Stimulated activated CD4-positive, alpha-beta T cell treated with anti-CD3 and anti-CD28 coated beads, Interleukin-4, amount 100 ng/mL, for 48 hours (primary cell): ENCODE measurements at regions not wholly inside any gene's neighbourhood (a gene's known extent, or its start where the extent isn't known, plus 50 kb on each side); places are given as distances from the start of the nearest gene placed in this dataset.
"Not testable (repeated sequence)": the region's sequence is repeated elsewhere in the genome, so short reads cannot be mapped to it uniquely, and the experiment has no call there.

ENCODE experiments used
- DNase-seq, 2 donors: peaks; one replicate each; pipeline ENCODE4 v3.0.0-alpha.2; 2020; ENCODE audit warnings: low read depth in 2 of 2

GRCh38 chr9:19875291-19875920 is 86.6 kb upstream of the SLC24A2 start:
- no peak for DNase-seq

DNA sequence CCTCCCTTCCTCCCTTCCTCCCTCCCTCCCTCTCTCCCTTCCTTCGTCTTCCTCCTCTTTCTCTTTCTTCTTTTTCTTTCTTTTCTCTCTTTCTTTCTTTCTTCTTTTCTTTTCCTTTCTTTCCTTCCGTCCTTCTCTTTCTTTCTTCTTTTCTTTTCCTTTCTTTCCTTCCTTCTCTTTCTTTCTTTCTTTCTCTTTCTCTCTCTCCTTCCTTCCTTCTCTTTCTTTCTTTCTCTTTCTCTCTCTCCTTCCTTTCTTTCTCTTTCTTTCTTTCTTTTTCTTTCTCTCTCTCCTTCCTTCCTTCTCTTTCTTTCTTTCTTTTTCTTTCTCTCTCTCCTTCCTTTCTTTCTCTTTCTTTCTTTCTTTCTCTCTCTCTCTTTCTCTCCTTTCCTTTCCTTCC is 84.4 kb upstream of the SLC24A2 start:
- not testable (repeated sequence) for DNase-seq

DNA sequence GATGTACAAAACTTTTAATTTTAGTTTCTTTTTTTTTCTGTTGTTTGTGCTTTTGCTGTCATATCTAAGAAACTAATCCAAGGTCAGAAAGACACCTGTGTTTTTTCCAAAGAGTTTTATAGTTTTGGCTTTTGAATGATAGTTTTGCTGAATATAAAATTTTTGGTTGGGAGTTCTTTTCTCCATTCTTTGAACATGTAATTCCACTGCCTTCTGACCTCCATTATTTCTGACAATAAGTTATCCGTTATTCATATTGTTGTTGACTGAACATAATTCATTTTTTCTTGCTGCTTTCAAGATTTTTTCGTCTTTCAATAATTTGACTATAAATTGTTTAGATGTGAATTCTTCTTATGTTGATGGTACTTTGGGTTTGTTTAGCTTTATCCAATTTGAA is 82.2 kb upstream of the SLC24A2 start:
- DNase-seq = no peak

- no peak for DNase-seq
Measured at GRCh38 chr9:19840953-19841352, 52.1 kb upstream of the SLC24A2 start.
